GM12874 (cell line): ENCODE measurements at regions not wholly inside any gene's neighbourhood (a gene's known extent, or its start where the extent isn't known, plus 50 kb on each side); places are given as distances from the start of the nearest gene placed in this dataset.

Experiments used
- TF ChIP-seq, protein P1 (sequence below): IDR thresholded peaks from 2 replicates; pipeline ENCODE4 v1.5.1; 2011; ENCODE audit warnings: low read depth, mild to moderate bottlenecking, control low read depth, low read length, moderate library complexity; ENCODE audit not compliant: insufficient read depth

DNA sequence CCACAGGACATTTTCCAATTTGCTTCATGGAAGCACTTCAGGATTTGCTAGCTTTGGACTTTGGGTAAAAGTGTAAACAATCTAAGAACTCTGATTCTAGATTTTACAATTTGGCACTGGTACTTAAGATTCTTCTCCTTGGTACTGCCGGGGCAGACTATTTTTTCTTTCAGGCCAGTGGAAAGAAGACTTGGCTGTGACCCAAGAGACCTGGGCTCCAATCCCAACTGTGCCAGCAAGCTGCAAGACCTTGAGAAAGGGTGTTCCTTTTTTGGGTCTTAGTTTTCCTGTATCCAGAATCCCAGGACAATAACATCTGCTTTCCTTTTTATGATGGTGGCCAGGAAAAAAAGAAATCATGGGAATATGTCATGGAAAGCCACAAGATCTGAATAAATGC, 148.1 kb upstream of the CRY1 start:
- TF ChIP-seq, protein P1, sequence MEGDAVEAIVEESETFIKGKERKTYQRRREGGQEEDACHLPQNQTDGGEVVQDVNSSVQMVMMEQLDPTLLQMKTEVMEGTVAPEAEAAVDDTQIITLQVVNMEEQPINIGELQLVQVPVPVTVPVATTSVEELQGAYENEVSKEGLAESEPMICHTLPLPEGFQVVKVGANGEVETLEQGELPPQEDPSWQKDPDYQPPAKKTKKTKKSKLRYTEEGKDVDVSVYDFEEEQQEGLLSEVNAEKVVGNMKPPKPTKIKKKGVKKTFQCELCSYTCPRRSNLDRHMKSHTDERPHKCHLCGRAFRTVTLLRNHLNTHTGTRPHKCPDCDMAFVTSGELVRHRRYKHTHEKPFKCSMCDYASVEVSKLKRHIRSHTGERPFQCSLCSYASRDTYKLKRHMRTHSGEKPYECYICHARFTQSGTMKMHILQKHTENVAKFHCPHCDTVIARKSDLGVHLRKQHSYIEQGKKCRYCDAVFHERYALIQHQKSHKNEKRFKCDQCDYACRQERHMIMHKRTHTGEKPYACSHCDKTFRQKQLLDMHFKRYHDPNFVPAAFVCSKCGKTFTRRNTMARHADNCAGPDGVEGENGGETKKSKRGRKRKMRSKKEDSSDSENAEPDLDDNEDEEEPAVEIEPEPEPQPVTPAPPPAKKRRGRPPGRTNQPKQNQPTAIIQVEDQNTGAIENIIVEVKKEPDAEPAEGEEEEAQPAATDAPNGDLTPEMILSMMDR: no peak

DNA sequence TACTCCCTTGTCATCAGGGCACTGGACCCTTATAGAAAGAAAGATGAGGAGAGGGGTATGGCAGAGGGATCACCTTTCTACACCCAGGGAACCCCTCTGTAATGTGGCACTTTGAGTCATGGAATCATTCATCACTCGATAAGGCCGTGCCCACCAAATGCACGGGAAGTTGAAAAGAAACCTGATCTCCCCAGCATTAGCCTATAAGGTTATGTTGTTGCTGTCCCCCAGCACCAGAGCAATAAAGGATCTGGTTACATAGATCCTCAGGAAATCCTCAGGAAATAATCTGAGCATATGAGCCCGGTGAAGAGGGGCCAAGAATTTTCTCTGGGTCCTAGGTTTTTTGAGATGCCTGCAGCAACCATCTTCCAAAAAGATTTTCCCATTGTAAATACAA, 148.8 kb upstream of the CRY1 start:
- TF ChIP-seq, protein P1: no peak

DNA sequence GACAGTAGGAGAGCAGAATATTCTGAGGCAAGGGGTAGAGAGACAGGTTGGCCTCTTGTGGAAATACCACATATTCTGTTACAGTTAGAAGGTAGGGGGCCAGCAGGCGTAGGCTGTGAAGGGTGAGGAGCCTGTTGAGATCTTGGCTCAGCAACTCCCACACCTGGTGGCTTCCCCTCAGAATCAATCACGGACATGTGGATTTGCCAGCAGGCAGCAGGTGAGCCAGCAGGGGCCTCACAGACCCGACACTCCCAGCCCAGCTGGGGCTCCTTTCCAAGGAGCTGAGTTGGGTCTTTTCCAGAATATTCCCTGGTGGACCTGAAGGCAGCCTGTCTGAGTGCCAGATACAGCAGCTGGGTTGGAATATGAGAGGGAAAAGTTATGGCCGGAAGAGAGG, 150.0 kb upstream of the CRY1 start:
- TF ChIP-seq, protein P1: no peak

DNA sequence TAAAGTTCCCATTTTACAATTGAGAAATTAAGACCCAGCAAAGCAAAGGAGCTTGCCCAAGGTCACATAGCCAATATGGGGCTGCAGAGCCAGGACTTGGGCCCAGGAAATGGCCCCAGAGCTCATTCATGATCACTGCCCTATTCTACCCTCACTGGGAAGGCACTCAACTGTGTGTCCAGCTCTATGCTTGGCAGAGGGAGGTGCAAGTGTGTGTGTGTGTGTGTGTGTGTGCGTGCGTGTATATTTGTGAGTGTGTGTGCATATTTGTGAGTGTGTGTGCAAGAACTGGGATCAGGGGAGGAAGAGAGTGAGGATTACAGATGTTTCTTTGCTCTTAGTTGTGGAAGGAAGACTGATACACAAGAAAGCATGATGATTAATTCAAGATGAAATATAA, 151.2 kb upstream of the CRY1 start:
- TF ChIP-seq, protein P1: no peak

DNA sequence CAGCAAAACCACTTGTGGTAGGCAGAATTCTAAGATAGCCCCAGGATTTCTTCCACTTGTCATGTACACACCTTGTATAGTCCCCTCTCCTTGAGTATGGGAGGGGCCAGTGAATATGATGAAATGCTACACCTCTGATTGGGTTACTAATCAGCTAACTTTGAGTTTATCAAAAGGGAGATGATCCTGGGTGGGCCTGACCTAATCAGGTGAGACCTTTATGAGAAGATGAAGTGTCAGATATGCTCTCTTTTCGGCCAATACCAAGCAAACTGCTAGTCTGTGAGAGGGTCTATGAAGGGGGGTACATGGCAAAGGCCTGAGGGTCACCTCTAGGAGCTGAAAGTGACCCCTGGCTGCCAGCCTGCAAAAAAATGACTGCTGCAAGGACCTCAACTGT, 154.3 kb upstream of the CRY1 start:
- TF ChIP-seq, protein P1: no peak

DNA sequence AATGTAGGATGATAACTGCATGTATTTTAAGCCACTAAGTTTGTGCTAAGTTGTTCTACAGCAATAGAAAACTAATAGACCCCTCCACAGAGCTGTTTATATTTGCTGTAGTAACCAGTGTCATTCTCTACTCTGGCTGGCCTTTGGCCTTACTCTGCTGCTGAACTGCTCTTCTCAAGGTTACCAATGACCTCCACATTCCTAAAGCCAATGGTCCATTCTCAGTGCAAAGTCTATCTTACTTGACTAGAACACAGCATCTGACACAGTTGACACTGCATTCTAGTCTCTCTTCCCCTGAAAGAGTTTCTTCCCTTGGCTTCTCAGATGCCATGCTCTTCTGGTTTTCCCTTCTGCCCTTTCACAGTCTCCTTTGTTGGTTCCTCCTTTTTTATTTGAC, 154.8 kb upstream of the CRY1 start:
- TF ChIP-seq, protein P1: no peak

DNA sequence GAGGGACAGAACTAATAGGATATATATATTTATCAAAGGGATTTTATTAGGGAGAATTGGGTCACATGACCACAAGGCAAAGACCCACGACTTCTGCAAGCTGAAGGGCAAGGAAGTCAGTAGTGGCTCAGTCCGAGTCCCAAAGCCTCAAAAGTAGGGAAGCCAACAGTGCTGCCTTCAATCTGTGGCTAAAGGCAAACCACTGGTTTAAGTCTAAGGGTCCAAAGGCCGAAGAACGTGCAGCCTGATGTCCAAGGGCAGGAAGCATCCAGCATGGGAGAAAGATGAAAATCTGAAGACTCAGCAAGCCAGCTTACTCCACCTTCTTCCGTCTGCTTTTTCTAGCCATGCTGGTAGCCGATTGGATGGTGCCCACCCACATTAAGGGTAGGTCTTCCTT, 157.9 kb upstream of the CRY1 start:
- TF ChIP-seq, protein P1: no peak

DNA sequence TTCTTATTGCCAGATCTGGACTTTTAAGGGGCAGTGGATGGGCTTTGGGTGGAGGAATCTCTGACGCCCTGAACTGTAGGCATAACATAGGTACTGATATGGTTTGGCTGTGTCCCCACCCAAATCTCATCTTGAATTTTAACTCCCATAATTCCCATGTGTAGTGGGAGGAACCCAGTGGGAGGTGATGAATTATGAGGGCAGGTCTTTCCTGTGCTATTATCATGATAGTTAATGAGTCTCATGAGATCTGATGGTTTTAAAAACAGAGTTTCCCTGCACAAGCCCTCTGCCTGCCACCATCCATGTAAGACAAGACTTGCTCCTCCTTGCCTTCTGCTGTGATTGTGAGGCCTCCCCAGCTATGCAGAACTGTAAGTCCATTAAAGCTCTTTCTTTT, 160.0 kb upstream of the CRY1 start:
- TF ChIP-seq, protein P1: no peak
